NCI-H82 (cell line): ENCODE measurements at regions not wholly inside any gene's neighbourhood (a gene's known extent, or its start where the extent isn't known, plus 50 kb on each side); places are given as distances from the start of the nearest gene placed in this dataset.
"Not testable (repeated sequence)": the region's sequence is repeated elsewhere in the genome, so short reads cannot be mapped to it uniquely, and the experiment has no call there.

ENCODE experiments used
- DNase-seq: peaks from one replicate; lab custom pipeline; 2025; lab: John Stamatoyannopoulos, UW

- no peak for DNase-seq
Observed at GRCh38 chr12:59084511-59085375, 164.4 kb upstream of the LRIG3 start.

- DNase-seq, result no peak
Observed at GRCh38 chr12:59082952-59083351, 162.6 kb upstream of the LRIG3 start.

- no peak for DNase-seq
Observed at GRCh38 chr12:59080101-59080500, 159.8 kb upstream of the LRIG3 start.

GRCh38 chr12:59079472-59079871 lies 159.2 kb upstream of the LRIG3 start:
- DNase-seq, result no peak

GRCh38 chr12:59079002-59079401 lies 158.7 kb upstream of the LRIG3 start:
- no peak for DNase-seq

- DNase-seq, result no peak
Observed at GRCh38 chr12:59077575-59078426, 157.5 kb upstream of the LRIG3 start.

- no peak for DNase-seq
Observed at GRCh38 chr12:59077153-59077552, 156.8 kb upstream of the LRIG3 start.

GRCh38 chr12:59076622-59077021 lies 156.3 kb upstream of the LRIG3 start:
- DNase-seq, result no peak

- DNase-seq, result no peak
Observed at GRCh38 chr12:59075968-59076490, 155.7 kb upstream of the LRIG3 start.

GRCh38 chr12:59075141-59075540 lies 154.8 kb upstream of the LRIG3 start:
- DNase-seq, result no peak

GRCh38 chr12:59070322-59070933 lies 150.1 kb upstream of the LRIG3 start:
- peak; percentile 82 for DNase-seq

GRCh38 chr12:59069516-59069915 lies 149.2 kb upstream of the LRIG3 start:
- DNase-seq, result no peak

GRCh38 chr12:59068436-59068835 lies 148.1 kb upstream of the LRIG3 start:
- DNase-seq, result no peak

GRCh38 chr12:59067083-59067482 lies 146.8 kb upstream of the LRIG3 start:
- DNase-seq, result no peak

- no peak for DNase-seq
Observed at GRCh38 chr12:59066445-59066844, 146.1 kb upstream of the LRIG3 start.

- no peak for DNase-seq
Observed at GRCh38 chr12:59059088-59059935, 139.0 kb upstream of the LRIG3 start.

- DNase-seq, result no peak
Observed at GRCh38 chr12:59056966-59057365, 136.7 kb upstream of the LRIG3 start.

- DNase-seq, result no peak
Observed at GRCh38 chr12:59055204-59055860, 135.0 kb upstream of the LRIG3 start.

- DNase-seq, result not testable (repeated sequence)
Observed at GRCh38 chr12:59053266-59053899, 133.1 kb upstream of the LRIG3 start.

GRCh38 chr12:59046763-59047534 lies 126.6 kb upstream of the LRIG3 start:
- no peak for DNase-seq
